Upper lobe of left lung (tissue), 6 donors: ENCODE measurements at regions not wholly inside any gene's neighbourhood (a gene's known extent, or its start where the extent isn't known, plus 50 kb on each side); places are given as distances from the start of the nearest gene placed in this dataset.
A peak's percentile ranks its signal among the peaks of the same experiment; 100 is the strongest.

Experiments
- ATAC-seq, 2 donors: fragments of 200-7000 bp; cut with Tn5 transposase; one replicate each; pipeline ENCODE4 v1.9.1; 2022; ENCODE audit warnings: mild to moderate bottlenecking in 2 of 2, moderate library complexity in 2 of 2; ENCODE audit not compliant: low FRiP score in 2 of 2
- DNase-seq, 2 donors: peaks; one replicate each; pipeline ENCODE4 v3.0.0-alpha.2; 2019 to 2020
- H3K27ac ChIP-seq, 4 donors: fragments of 200-600 bp; sonication (generic); one replicate each; pipeline ENCODE4 v1.5.1; 2016 to 2019
- H3K27me3 ChIP-seq, 4 donors: fragments of 200-600 bp; sonication (generic); one replicate each; pipeline ENCODE4 v1.5.1; 2017 to 2019
- H3K36me3 ChIP-seq, 4 donors: fragments of 200-600 bp; sonication (generic); one replicate each; pipeline ENCODE4 v1.5.1; 2016 to 2019
- H3K4me1 ChIP-seq, 4 donors: fragments of 200-600 bp; sonication (generic); one replicate each; pipeline ENCODE4 v1.5.1; 2018 to 2019
- H3K4me3 ChIP-seq, 4 donors: fragments of 200-600 bp; sonication (generic); one replicate each; pipeline ENCODE4 v1.5.1; 2017 to 2019; ENCODE audit warnings: mild to moderate bottlenecking in 2 of 4, moderate library complexity in 1 of 4
- H3K9me3 ChIP-seq, 4 donors: fragments of 200-600 bp; sonication (generic); one replicate each; pipeline ENCODE4 v1.5.1; 2018 to 2019
- CTCF ChIP-seq, 6 experiments: fragments of 450-650 bp in 4 of 6; fragments of 200-600 bp in 2 of 6; sonication (generic) in 2 of 6; IDR thresholded peaks; one replicate each; pipeline ENCODE4 v1.5.1; 2016 to 2019; ENCODE audit warnings: antibody characterized with exemption in 6 of 6
- EP300 ChIP-seq, 4 donors: sonication (generic); formaldehyde crosslinking; IDR thresholded peaks; one replicate each; pipeline ENCODE4 v1.5.1; 2017; ENCODE audit warnings: antibody characterized with exemption in 4 of 4, control low read depth in 2 of 4
- POLR2A ChIP-seq, 4 donors: fragments of 450-650 bp; IDR thresholded peaks; one replicate each; pipeline ENCODE4 v1.5.1; 2016 to 2017; ENCODE audit warnings: antibody characterized with exemption in 4 of 4, mild to moderate bottlenecking in 2 of 4
- POLR2AphosphoS5 ChIP-seq, 2 donors: sonication (generic); formaldehyde crosslinking; IDR thresholded peaks; one replicate each; pipeline ENCODE4 v1.5.1; 2017; ENCODE audit warnings: antibody characterized with exemption in 2 of 2
- WGBS, 2 donors: methylation state at CpG; one replicate each; pipeline ENCODE4 v1.1.5; 2017 to 2018; 5-methylcytosine and 5-hydroxymethylcytosine counted together
- donor health status: DM: no; HTN: no; CAD: no; lungs with moderate emphysema.
- donor health status: DM: no; HTN: yes; CAD: no; lungs with severe emphysema.

DNA sequence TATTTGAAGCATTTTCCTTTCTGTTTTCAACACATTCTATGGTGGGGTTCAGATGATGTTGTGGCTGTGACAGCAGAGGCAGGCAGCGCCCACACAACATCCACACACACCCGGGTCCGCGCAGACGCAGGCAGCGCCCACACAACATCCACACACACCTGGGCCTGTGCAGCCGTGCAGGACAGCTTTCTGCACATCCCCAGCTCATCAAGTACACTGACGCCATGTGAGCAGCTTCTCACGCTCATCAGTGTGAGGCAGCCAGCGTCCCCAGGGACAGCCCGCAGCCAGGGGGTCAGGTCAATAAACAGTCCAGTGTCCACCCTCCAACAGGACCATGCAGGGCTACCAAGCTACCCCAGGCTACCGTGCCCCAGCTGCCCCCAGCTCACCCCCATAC lies 272.8 kb upstream of the TCERG1L start:
- ATAC-seq = no peak
- TF ChIP-seq CTCF (IDR thresholded peaks at IDR 0.05) = no peak
- no peak for TF ChIP-seq POLR2AphosphoS5 (IDR thresholded peaks at IDR 0.05)
- no peak for TF ChIP-seq EP300 (IDR thresholded peaks at IDR 0.05)
- no peak for TF ChIP-seq POLR2A (IDR thresholded peaks at IDR 0.05)
- no peaks in the 10 kb centered on the region for H3K27me3 ChIP-seq
- no peaks in the 10 kb centered on the region for H3K9me3 ChIP-seq
- H3K27ac ChIP-seq = no peak overlapping the region
- no peaks in the 10 kb centered on the region for H3K4me1 ChIP-seq
- DNase-seq = peak in 1 of 2 donors; percentile 64
- 82 to 85% methylated on average over 7 to 12 of the region's 12 CpGs for WGBS, 2 donors
- H3K36me3 ChIP-seq = no peaks in the 10 kb centered on the region
- no peak overlapping the region for H3K4me3 ChIP-seq

GRCh38 chr10:131585761-131586160 lies 274.2 kb upstream of the TCERG1L start:
- no peak overlapping the region for H3K4me3 ChIP-seq
- H3K36me3 ChIP-seq = no peaks in the 10 kb centered on the region
- DNase-seq (no peak), ATAC-seq (no peak)
- H3K27ac ChIP-seq = no peak overlapping the region
- no peaks in the 10 kb centered on the region for H3K9me3 ChIP-seq
- TF ChIP-seq POLR2AphosphoS5 (IDR thresholded peaks at IDR 0.05) (no peak), CTCF (IDR thresholded peaks at IDR 0.05) (no peak), POLR2A (IDR thresholded peaks at IDR 0.05) (no peak), EP300 (IDR thresholded peaks at IDR 0.05) (no peak)
- no peaks in the 10 kb centered on the region for H3K27me3 ChIP-seq
- 64 to 65% methylated on average over 3 of the region's 3 CpGs for WGBS, 2 donors
- H3K4me1 ChIP-seq = no peaks in the 10 kb centered on the region

- no peak overlapping the region for H3K27ac ChIP-seq
- no peak for DNase-seq
- no peaks in the 10 kb centered on the region for H3K27me3 ChIP-seq
- no peaks in the 10 kb centered on the region for H3K9me3 ChIP-seq
- H3K4me3 ChIP-seq = no peak overlapping the region
- 79 to 91% methylated on average over 5 of the region's 5 CpGs for WGBS, 2 donors
- no peak for ATAC-seq
- TF ChIP-seq EP300 (IDR thresholded peaks at IDR 0.05) (no peak), POLR2A (IDR thresholded peaks at IDR 0.05) (no peak), CTCF (IDR thresholded peaks at IDR 0.05) (no peak)
- no peaks in the 10 kb centered on the region for H3K4me1 ChIP-seq
- no peaks in the 10 kb centered on the region for H3K36me3 ChIP-seq
Measured at GRCh38 chr10:131586958-131587357, 275.4 kb upstream of the TCERG1L start.

GRCh38 chr10:131587976-131588680 lies 276.6 kb upstream of the TCERG1L start:
- WGBS, 2 donors = 61 to 77% methylated on average over 5 to 9 of the region's 11 CpGs
- no peaks in the 10 kb centered on the region for H3K4me1 ChIP-seq
- DNase-seq = no peak

More at GRCh38 chr10:131587976-131588680, 276.6 kb upstream of the TCERG1L start:
- no peaks in the 10 kb centered on the region for H3K36me3 ChIP-seq
- H3K27me3 ChIP-seq = no peaks in the 10 kb centered on the region
- ATAC-seq = no peak
- no peaks in the 10 kb centered on the region for H3K9me3 ChIP-seq
- H3K27ac ChIP-seq = no peak overlapping the region
- no peak overlapping the region for H3K4me3 ChIP-seq
- TF ChIP-seq EP300 (IDR thresholded peaks at IDR 0.05) (no peak), CTCF (IDR thresholded peaks at IDR 0.05) (no peak), POLR2A (IDR thresholded peaks at IDR 0.05) (no peak), POLR2AphosphoS5 (IDR thresholded peaks at IDR 0.05) (no peak)
